NCI-H1417 treated with DMSO at 0.1 percent for 48 hours (cell line): ENCODE measurements at regions not wholly inside any gene's neighbourhood (a gene's known extent, or its start where the extent isn't known, plus 50 kb on each side); places are given as distances from the start of the nearest gene placed in this dataset.
A peak's percentile ranks its signal among the peaks of the same experiment; 100 is the strongest.
"Not testable (repeated sequence)": the region's sequence is repeated elsewhere in the genome, so short reads cannot be mapped to it uniquely, and the experiment has no call there.

ENCODE experiments used
- DNase-seq: peaks from one replicate; lab custom pipeline; 2025; lab: John Stamatoyannopoulos, UW

GRCh38 chr18:76720683-76721082 lies 101.7 kb upstream of the ZNF236 start:
- no peak for DNase-seq

GRCh38 chr18:76715012-76715610 lies 107.2 kb upstream of the ZNF236 start:
- DNase-seq = no peak

GRCh38 chr18:76713432-76713831 lies 108.9 kb upstream of the ZNF236 start:
- DNase-seq = no peak

- DNase-seq = no peak
These were observed 109.7 kb upstream of the ZNF236 start for GRCh38 chr18:76712511-76713140.

DNA sequence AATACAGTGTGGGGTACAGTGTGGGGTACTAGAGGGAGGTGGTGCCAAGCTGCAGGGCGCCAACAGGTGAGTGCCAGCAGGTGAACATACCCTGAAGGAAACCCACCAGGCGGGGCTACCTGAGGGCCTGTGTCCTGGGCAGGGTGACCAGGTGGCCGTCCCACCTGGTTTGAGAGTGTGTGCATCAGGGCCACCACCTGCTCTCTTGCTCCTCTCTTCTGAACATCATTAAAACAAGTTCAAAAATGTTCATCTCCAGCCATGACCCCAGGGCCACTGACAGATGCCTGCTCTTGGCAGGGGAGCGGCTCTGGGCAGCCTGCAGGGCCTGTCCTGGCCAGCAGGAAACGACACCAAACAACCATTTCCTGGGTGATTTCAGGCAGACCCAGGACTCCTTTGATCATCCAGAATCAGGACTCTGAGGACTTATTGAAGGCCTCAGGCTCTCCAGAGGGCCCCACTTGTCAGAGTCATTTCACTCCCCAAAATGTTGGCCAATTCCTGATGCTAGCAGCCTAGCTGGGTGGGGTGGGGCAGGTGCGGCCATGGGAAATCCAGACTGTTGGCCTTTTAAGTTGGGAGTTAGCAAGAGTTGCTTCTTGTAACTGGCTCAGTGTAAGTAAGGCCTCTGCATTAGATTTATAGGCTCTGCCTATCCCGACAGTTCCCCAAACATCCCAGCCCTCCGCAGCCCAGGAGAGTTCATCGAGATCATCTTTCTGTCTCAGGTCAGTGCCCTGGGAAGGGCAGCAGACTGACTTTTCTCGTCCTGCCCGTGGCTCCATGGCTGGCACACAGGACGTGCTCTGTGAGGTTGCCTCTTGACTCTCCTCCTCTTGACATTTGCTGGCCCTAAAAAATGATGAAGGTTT lies 111.5 kb upstream of the ZNF236 start:
- no peak for DNase-seq

- DNase-seq = peak; percentile 42
These were observed 112.4 kb upstream of the ZNF236 start for GRCh38 chr18:76709659-76710645.

DNA sequence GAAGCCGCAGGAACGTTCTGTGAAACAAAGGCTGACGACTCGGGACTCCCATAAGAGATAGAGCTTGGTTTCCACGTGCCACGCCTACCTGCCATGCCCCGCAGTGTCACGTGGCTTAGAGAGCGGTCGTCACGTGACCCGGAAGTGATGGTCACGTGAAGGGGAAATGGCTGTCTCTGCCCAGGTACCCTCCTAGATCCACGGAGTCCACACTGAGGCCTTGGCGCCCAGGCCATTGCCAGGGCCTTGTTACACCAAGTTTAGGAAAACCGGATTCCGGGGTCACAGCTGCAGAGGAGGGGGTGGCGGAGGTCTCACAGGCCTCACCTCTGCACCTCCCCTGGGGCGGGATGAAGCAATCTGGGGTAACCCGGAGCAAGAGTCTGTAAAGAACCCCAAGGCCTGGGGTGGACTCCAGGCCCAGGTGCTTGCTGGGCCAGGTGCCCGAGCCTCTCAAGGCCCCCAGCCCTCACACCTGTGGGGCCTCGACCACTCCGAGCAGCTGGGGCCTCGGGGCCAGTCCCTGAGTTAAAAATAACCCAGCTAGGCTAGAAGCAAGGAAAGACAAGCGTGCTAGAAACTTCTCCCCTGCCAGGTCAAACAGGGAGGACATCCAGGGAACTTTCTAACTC lies 113.5 kb upstream of the ZNF236 start:
- no peak for DNase-seq

DNA sequence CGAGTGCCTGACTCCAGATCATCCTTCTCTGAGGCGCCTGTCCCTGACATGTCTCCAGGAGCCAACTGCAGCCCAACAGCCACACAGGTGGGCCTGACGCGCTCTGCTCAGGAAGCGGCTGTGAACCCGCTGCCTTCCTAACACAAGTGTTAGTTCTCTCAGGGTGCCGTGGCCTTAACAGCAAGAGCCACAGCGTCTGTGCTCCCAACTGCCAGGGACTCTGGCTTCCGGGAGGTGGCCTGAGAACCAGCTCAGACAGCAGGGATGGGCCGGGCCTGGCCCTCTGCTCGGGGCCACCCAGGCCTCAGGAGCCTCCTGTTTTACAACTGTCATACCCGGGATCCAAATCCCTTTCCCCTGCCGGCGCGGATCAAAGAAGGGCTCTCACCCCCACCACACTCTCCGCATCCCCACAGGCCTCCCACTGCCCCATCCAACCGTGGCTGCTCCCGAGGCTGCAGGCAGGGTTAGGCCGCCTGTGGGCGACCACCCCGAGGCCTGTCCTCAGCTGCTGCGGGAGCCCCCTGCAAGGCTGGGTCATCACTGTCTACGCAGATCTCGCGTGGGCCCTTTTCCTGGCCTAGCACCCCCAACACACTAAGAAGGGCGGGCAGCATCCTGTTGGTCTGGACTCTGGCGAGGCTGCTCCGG lies 114.2 kb upstream of the ZNF236 start:
- no peak for DNase-seq

DNA sequence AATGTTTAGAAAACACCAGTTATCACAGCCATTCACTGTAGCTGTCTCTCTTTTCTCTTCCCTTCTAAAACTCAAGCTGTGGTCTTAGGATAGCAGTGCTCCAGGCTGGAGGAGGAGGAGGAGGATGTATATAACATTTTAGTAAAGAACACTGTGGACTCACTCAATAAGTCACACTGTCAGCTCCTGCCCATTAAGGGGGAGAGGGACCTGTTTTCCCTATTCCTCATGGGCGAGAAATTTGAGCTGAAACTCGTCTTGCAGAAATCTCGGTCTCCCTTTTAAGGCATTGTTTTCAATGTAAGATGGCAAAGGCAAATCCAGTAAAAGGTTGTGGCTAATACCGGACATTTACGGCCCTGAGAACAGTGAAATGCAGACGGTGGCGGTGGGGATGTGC lies 114.8 kb upstream of the ZNF236 start:
- DNase-seq = no peak

GRCh38 chr18:76704589-76704988 lies 117.8 kb upstream of the ZNF236 start:
- not testable (repeated sequence) for DNase-seq

DNA sequence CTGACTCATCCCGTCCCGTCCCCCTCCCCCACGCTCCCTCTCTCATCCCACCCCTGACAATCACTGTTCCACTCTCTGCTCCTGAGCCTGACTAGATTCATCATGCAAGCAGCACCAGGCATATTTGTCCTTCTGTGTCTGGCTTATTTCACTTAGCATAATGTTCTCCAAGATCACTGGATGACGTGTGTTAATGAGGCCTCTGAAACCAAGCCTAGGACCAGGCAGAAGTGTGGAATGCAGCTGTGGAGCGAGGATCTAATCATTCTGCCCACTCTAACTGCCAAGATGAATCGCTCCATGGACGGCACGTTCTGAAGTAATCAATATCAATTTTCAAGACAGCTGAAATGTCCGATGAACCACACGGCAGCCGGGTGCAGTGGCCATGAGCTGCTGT lies 122.4 kb upstream of the ZNF236 start:
- no peak for DNase-seq

GRCh38 chr18:76697441-76697901 lies 124.9 kb upstream of the ZNF236 start:
- DNase-seq = no peak

DNA sequence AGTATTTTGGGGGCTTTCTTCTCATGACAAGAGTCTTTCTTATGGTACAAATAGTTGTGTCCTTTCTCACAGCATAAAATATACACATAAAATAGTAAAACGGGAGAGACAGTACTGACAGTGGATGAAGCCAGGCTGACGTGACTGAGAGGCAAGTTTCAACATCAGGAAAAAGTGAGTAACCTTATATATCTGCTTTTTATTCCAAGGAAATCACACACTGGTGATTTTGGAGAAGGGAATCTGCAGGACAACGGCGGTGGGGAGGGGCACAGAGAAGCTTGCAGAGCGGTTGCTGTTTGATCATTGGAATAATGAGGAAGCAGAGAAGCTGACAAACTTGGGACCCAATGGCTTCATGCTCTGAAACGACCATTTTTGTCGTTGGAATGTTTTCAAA lies 130.6 kb upstream of the ZNF236 start:
- DNase-seq = no peak

DNA sequence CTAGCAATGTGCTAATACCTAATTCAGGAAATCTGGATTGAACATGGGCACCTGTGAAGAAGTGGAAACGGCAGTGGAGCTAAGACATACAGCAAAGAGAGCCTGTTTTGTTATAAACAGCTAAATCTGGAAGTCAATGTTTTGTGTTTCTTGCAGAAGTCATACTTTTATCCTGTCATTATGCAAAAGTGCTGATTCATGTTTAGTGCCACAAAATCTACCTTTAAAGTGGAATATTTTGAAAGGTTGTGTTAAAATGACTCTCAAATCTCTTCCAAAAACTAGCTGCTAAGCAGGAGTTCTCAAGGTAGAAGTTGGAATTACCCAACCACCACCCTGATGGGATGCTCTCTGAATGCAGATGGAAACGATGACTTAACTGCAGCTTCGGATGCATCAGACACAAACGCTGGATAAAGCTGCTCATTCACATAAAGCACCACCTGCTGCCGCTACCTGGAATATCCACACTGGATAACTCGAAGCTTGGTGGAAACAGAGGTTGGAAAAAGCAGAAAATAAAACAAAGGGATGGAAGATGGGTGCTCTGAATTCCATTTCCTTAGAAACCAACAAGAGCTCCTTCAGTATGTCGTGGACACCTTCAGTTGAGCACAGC lies 132.6 kb upstream of the ZNF236 start:
- no peak for DNase-seq

DNA sequence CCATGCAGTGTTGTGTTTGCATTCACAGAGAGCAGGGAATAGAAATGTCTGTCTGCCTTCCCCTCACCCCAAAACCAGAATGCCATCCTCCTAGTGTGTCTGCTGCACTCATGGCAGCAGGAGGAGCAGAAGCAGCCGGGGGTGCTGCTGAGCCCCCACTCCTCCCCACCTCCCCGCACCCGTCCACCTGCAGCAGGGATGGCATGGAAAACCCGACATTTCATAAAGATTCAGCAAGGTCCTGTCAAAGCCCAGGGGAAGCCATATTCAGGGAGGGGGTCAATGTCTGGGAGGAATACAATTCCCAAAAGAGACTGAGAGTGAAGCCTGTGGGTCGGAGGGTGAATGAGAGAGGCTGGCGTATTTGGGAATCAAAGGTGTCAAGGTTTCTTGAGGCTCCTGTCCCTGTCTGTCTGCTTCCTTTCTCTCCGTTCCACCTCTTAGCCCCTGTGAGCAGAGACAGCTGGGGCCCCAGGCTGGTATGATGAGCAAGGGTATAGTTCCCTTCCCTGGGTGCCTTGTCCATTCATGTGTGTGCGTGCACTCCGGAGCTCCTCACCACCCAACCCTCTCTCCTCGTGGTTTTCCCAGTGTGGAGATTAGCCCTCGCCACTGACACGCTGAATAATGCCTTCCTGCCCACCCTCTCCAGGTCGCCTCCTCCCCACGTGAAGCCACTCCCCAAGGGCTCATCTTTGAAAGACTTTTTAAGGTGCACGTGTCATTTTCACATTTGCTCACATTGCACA lies 133.5 kb upstream of the ZNF236 start:
- DNase-seq = no peak

GRCh38 chr18:76687304-76687962 lies 134.9 kb upstream of the ZNF236 start:
- DNase-seq = peak; percentile 72

- peak; percentile 78 for DNase-seq
These were observed 135.6 kb upstream of the ZNF236 start for GRCh38 chr18:76686737-76687231.

DNA sequence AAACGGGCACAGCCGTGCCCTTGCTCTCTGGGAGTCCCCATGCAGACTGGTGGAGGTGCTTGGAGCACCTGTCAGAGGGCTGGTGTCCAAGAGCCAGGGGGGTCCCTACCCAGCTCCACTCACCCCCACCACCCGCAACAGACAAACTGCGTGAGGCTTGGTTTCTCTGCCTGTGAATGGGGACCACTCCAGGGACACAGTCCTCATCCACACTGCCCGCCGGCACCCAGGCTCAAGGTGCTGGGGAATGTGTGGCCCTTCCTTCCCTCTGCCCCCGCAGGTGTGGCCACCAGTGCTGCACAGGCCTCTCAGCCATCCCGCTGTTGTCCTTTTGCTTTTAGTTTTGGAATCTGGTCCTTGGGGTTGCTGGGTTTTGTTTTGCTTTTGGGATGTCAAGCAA lies 136.5 kb upstream of the ZNF236 start:
- DNase-seq = no peak

- no peak for DNase-seq
These were observed 137.0 kb upstream of the ZNF236 start for GRCh38 chr18:76685402-76685801.
